H1 (cell line): ENCODE measurements at regions not wholly inside any gene's neighbourhood (a gene's known extent, or its start where the extent isn't known, plus 50 kb on each side); places are given as distances from the start of the nearest gene placed in this dataset.

Experiments used
- BRCA1 ChIP-seq: IDR thresholded peaks from 2 replicates; pipeline ENCODE4 v1.6.1; 2012; ENCODE audit warnings: low read depth, low read length, improper control_type of control experiment
- NANOG ChIP-seq: IDR thresholded peaks from 2 replicates; pipeline ENCODE4 v1.6.1; 2011; ENCODE audit warnings: low read length, low read depth, mild to moderate bottlenecking, inconsistent platforms; ENCODE audit not compliant: insufficient read depth, poor library complexity, severe bottlenecking
- TF ChIP-seq, protein P1 (sequence below), 3 experiments: IDR thresholded peaks; 1 replicate in 2 of 3; 2 replicates in 1 of 3; pipeline versions ENCODE4 v1.5.1 to v1.6.1; 2011; ENCODE audit warnings: low read length in 3 of 3, mild to moderate bottlenecking in 3 of 3, inconsistent platforms in 2 of 3, low read depth in 1 of 3, moderate library complexity in 1 of 3; ENCODE audit not compliant: insufficient read depth in 1 of 3; ENCODE audit errors: control extremely low read depth in 1 of 3

DNA sequence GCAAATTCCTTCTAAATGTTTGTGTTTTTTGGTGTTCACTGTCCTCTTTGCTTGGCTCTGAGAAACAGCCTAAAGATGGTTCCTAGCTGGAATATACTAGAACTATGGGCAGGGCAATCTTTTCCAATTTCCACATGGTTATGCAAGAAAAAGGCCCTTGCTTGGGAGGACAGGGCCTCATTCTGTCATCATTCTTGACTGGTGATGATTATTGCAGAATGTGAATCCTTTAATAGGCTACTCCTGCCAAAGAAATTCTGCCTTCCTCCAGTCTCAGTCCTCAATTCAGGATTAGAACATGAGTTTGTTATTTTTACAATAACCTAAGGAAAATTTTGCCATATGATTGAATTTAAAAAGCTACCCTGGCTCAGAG, 218.7 kb downstream of the HNMT start:
- TF ChIP-seq, protein P1, sequence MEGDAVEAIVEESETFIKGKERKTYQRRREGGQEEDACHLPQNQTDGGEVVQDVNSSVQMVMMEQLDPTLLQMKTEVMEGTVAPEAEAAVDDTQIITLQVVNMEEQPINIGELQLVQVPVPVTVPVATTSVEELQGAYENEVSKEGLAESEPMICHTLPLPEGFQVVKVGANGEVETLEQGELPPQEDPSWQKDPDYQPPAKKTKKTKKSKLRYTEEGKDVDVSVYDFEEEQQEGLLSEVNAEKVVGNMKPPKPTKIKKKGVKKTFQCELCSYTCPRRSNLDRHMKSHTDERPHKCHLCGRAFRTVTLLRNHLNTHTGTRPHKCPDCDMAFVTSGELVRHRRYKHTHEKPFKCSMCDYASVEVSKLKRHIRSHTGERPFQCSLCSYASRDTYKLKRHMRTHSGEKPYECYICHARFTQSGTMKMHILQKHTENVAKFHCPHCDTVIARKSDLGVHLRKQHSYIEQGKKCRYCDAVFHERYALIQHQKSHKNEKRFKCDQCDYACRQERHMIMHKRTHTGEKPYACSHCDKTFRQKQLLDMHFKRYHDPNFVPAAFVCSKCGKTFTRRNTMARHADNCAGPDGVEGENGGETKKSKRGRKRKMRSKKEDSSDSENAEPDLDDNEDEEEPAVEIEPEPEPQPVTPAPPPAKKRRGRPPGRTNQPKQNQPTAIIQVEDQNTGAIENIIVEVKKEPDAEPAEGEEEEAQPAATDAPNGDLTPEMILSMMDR (IDR thresholded peaks at IDR 0.05; ENCODE audit: control extremely low read depth in 1 of 3, insufficient read depth in 1 of 3, low read depth in 1 of 3, low read length in 3 of 3) = no peak
- TF ChIP-seq BRCA1 (no peak), NANOG (no peak)
